ENCODE measurements at regions not wholly inside any gene's neighbourhood (a gene's known extent, or its start where the extent isn't known, plus 50 kb on each side); places are given as distances from the start of the nearest gene placed in this dataset.
"Not testable (repeated sequence)": the region's sequence is repeated elsewhere in the genome, so short reads cannot be mapped to it uniquely, and the experiment has no call there.

GRCh38 chrX:1045680-1046314, 166.7 kb downstream of the CRLF2 start:
- H3K79me2 ChIP-seq (ENCODE audit: insufficient read depth, low read length): no peaks in the 10 kb centered on the region
- no peak overlapping the region for H3K4me2 ChIP-seq (ENCODE audit: low read depth, low read length, poor library complexity, severe bottlenecking)
- no peaks in the 10 kb centered on the region for H3K27me3 ChIP-seq (ENCODE audit: insufficient read depth, low read length, poor library complexity, severe bottlenecking)
- H3K36me3 ChIP-seq (ENCODE audit: insufficient read depth, low read length): no peaks in the 10 kb centered on the region
- TF ChIP-seq EZH2phosphoT487 (IDR thresholded peaks at IDR 0.05; ENCODE audit: borderline replicate concordance): no peak
- H4K20me1 ChIP-seq (ENCODE audit: insufficient read depth, low read length, poor library complexity, severe bottlenecking): no peaks in the 10 kb centered on the region
- H3K9ac ChIP-seq (ENCODE audit: low read depth, low read length, poor library complexity, severe bottlenecking): no peak overlapping the region
- no peaks in the 10 kb centered on the region for H3K9me2 ChIP-seq (replicated peaks; ENCODE audit: low read depth, low read length)
- H2AFZ ChIP-seq (ENCODE audit: low read length): no peak overlapping the region
- no peaks in the 10 kb centered on the region for H3K4me1 ChIP-seq (ENCODE audit: insufficient read depth, low read length, poor library complexity, severe bottlenecking)
- H3K9me3 ChIP-seq (ENCODE audit: insufficient read depth, low read depth, low read length): no peaks in the 10 kb centered on the region; the same call in 1 of the 2 replicates
- no peaks in the 10 kb centered on the region for H3F3A ChIP-seq (ENCODE audit: low read depth)
- no peak overlapping the region for H3K4me3 ChIP-seq (ENCODE audit: low read length, poor library complexity, severe bottlenecking)

GRCh38 chrX:1041091-1041490, 171.4 kb downstream of the CRLF2 start:
- H3K4me2 ChIP-seq (ENCODE audit: low read depth, low read length, poor library complexity, severe bottlenecking): no peak overlapping the region
- H3K4me1 ChIP-seq (ENCODE audit: insufficient read depth, low read length, poor library complexity, severe bottlenecking): no peaks in the 10 kb centered on the region
- H4K20me1 ChIP-seq (ENCODE audit: insufficient read depth, low read length, poor library complexity, severe bottlenecking): no peaks in the 10 kb centered on the region
- no peak overlapping the region for H2AFZ ChIP-seq (ENCODE audit: low read length)
- no peak overlapping the region for H3K9ac ChIP-seq (ENCODE audit: low read depth, low read length, poor library complexity, severe bottlenecking)
- H3F3A ChIP-seq (ENCODE audit: low read depth): no peaks in the 10 kb centered on the region
- no peaks in the 10 kb centered on the region for H3K79me2 ChIP-seq (ENCODE audit: insufficient read depth, low read length)
- H3K4me3 ChIP-seq (ENCODE audit: low read length, poor library complexity, severe bottlenecking): no peak overlapping the region
- no peaks in the 10 kb centered on the region for H3K36me3 ChIP-seq (ENCODE audit: insufficient read depth, low read length)
- no peaks in the 10 kb centered on the region for H3K27me3 ChIP-seq (ENCODE audit: insufficient read depth, low read length, poor library complexity, severe bottlenecking)
- H3K9me2 ChIP-seq (replicated peaks; ENCODE audit: low read depth, low read length): no peaks in the 10 kb centered on the region
- TF ChIP-seq CTCF (conservative IDR thresholded peaks at IDR 0.05; ENCODE audit: low read length) (no peak), EZH2phosphoT487 (IDR thresholded peaks at IDR 0.05; ENCODE audit: borderline replicate concordance) (no peak)
- H3K9me3 ChIP-seq (ENCODE audit: insufficient read depth, low read depth, low read length): no peaks in the 10 kb centered on the region; the same call in 1 of the 2 replicates

- H3F3A ChIP-seq (ENCODE audit: low read depth); H3K4me1 ChIP-seq (ENCODE audit: insufficient read depth, low read length, poor library complexity, severe bottlenecking); H3K9me3 ChIP-seq (ENCODE audit: insufficient read depth, low read depth, low read length); H3K9me2 ChIP-seq (replicated peaks; ENCODE audit: low read depth, low read length); H3K79me2 ChIP-seq (ENCODE audit: insufficient read depth, low read length); H2AFZ ChIP-seq (ENCODE audit: low read length); H3K4me3 ChIP-seq (ENCODE audit: low read length, poor library complexity, severe bottlenecking); H4K20me1 ChIP-seq (ENCODE audit: insufficient read depth, low read length, poor library complexity, severe bottlenecking); H3K9ac ChIP-seq (ENCODE audit: low read depth, low read length, poor library complexity, severe bottlenecking); H3K36me3 ChIP-seq (ENCODE audit: insufficient read depth, low read length); H3K4me2 ChIP-seq (ENCODE audit: low read depth, low read length, poor library complexity, severe bottlenecking); H3K27me3 ChIP-seq (ENCODE audit: insufficient read depth, low read length, poor library complexity, severe bottlenecking): not testable (repeated sequence)
Measured at GRCh38 chrX:1035931-1036330, 176.5 kb downstream of the CRLF2 start.

GRCh38 chrX:1035206-1035605, 177.2 kb downstream of the CRLF2 start:
- H2AFZ ChIP-seq (ENCODE audit: low read length): no peak overlapping the region
- no peaks in the 10 kb centered on the region for H3F3A ChIP-seq (ENCODE audit: low read depth)
- no peaks in the 10 kb centered on the region for H3K9me2 ChIP-seq (replicated peaks; ENCODE audit: low read depth, low read length)
- no peaks in the 10 kb centered on the region for H3K27me3 ChIP-seq (ENCODE audit: insufficient read depth, low read length, poor library complexity, severe bottlenecking)
- H3K9ac ChIP-seq (ENCODE audit: low read depth, low read length, poor library complexity, severe bottlenecking): no peak overlapping the region
- no peaks in the 10 kb centered on the region for H3K9me3 ChIP-seq (ENCODE audit: insufficient read depth, low read depth, low read length)
- H3K4me3 ChIP-seq (ENCODE audit: low read length, poor library complexity, severe bottlenecking): no peak overlapping the region
- no peaks in the 10 kb centered on the region for H3K4me1 ChIP-seq (ENCODE audit: insufficient read depth, low read length, poor library complexity, severe bottlenecking)
- H3K4me2 ChIP-seq (ENCODE audit: low read depth, low read length, poor library complexity, severe bottlenecking): no peak overlapping the region
- no peaks in the 10 kb centered on the region for H3K36me3 ChIP-seq (ENCODE audit: insufficient read depth, low read length)
- no peaks in the 10 kb centered on the region for H4K20me1 ChIP-seq (ENCODE audit: insufficient read depth, low read length, poor library complexity, severe bottlenecking)
- TF ChIP-seq EZH2phosphoT487 (IDR thresholded peaks at IDR 0.05; ENCODE audit: borderline replicate concordance): no peak
- H3K79me2 ChIP-seq (ENCODE audit: insufficient read depth, low read length): no peaks in the 10 kb centered on the region

Data from Loucy (cell line).